Activated B cell treated with CpG ODN at 0.5 μM for 24 hours (primary cell): ENCODE measurements at regions not wholly inside any gene's neighbourhood (a gene's known extent, or its start where the extent isn't known, plus 50 kb on each side); places are given as distances from the start of the nearest gene placed in this dataset.

ENCODE experiments used
- ATAC-seq: fragments of 200-7000 bp; cut with Tn5 transposase; one replicate; pipeline ENCODE4 v1.10.0; 2021; ENCODE audit warnings: low read depth, mild to moderate bottlenecking, moderate library complexity
- CTCF ChIA-PET: fragments of 350-600 bp; sonication (Branson Sonifier 250); formaldehyde crosslinking; loops from one replicate; lab custom pipeline; 2021; ENCODE audit warnings: antibody characterized with exemption; lab: Charles Lee
- POLR2A ChIA-PET: fragments of 350-600 bp; sonication (Branson Sonifier 250); formaldehyde crosslinking; loops from one replicate; lab custom pipeline; 2021; ENCODE audit warnings: antibody characterized with exemption; lab: Charles Lee
- DNase-seq: peaks from one replicate; pipeline ENCODE4 v3.0.0; 2022
- H3K27ac Mint-ChIP-seq: one replicate; pipeline ENCODE4 v1.8.0; 2020; ENCODE audit warnings: mixed read lengths
- H3K27me3 Mint-ChIP-seq: one replicate; pipeline ENCODE4 v1.8.0; 2021; ENCODE audit warnings: mixed read lengths
- H3K36me3 Mint-ChIP-seq: one replicate; pipeline ENCODE4 v1.8.0; 2021; ENCODE audit warnings: low read depth, mixed read lengths
- H3K4me1 Mint-ChIP-seq: one replicate; pipeline ENCODE4 v1.8.0; 2021; ENCODE audit warnings: mixed read lengths
- H3K4me3 Mint-ChIP-seq: one replicate; pipeline ENCODE4 v1.8.0; 2020; ENCODE audit warnings: mild to moderate bottlenecking, mixed read lengths
- H3K9me3 Mint-ChIP-seq: one replicate; pipeline ENCODE4 v1.8.0; 2020; ENCODE audit warnings: mixed read lengths
- intact Hi-C: fragments of 100-400 bp; cut with micrococcal nuclease; formaldehyde crosslinking; loops from one replicate; pipeline ENCODE4 v1.15.1; 2024
- TF ChIP-seq, protein P1 (sequence below): fragments of 200-600 bp; IDR thresholded peaks from one replicate; pipeline ENCODE4 v1.8.0; 2022; ENCODE audit warnings: antibody characterized with exemption, mild to moderate bottlenecking

DNA sequence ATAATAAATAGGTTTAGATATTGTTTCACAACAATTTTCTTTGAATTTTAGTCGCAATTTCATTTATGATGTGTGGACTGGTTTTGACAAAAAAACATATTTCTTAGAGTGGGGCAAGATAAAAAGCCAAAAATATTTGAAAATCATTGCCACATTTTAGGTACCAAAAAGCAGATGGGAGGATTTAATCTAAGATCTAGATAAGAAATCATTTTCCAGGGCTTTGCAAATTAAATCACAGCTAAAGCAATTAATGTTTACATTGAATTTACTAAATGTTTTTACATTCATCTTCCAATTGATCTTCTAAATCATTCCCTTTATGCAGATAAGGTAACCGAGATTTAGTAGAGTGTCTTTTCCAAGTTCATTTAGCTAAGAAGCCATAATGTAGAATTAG is 1386.0 kb upstream of the TENM4 start:
- Mint-ChIP-seq H3K27ac (no peak overlapping the region), H3K36me3 (no peaks in the 10 kb centered on the region), H3K4me1 (no peaks in the 10 kb centered on the region), H3K9me3 (no peaks in the 10 kb centered on the region), H3K27me3 (no peaks in the 10 kb centered on the region), H3K4me3 (no peak overlapping the region)
- ChIA-PET CTCF (no interaction called here), POLR2A (no interaction called here)
- ATAC-seq = no peak
- TF ChIP-seq, protein P1, sequence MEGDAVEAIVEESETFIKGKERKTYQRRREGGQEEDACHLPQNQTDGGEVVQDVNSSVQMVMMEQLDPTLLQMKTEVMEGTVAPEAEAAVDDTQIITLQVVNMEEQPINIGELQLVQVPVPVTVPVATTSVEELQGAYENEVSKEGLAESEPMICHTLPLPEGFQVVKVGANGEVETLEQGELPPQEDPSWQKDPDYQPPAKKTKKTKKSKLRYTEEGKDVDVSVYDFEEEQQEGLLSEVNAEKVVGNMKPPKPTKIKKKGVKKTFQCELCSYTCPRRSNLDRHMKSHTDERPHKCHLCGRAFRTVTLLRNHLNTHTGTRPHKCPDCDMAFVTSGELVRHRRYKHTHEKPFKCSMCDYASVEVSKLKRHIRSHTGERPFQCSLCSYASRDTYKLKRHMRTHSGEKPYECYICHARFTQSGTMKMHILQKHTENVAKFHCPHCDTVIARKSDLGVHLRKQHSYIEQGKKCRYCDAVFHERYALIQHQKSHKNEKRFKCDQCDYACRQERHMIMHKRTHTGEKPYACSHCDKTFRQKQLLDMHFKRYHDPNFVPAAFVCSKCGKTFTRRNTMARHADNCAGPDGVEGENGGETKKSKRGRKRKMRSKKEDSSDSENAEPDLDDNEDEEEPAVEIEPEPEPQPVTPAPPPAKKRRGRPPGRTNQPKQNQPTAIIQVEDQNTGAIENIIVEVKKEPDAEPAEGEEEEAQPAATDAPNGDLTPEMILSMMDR = no peak
- intact Hi-C loops = no loop called here
- no peak for DNase-seq

DNA sequence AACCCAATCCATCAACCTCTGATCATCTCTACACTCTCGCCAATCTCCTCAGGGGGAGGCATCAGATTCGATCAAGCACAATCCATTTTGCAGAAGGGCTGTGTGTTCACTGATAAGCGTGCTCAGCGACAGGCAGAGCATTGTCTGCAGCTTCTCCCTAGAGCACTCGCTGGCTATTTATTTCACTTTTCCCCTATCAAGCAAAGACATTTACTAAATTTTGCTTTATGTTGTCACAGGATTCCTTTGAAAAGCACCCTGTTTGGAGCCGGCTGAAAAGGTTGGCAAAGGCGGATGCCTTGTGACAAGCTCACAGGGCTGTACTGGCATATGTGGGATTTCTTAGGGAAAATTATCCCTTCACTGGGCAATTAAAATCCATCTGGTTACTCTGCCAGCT is 1381.5 kb upstream of the TENM4 start:
- POLR2A ChIA-PET = no interaction called here
- CTCF ChIA-PET = no interaction called here
- Mint-ChIP-seq H3K4me1 (peaks cover 3% of the 10 kb centered on the region), H3K27ac (no peak overlapping the region), H3K9me3 (no peaks in the 10 kb centered on the region), H3K4me3 (no peak overlapping the region), H3K27me3 (no peaks in the 10 kb centered on the region), H3K36me3 (no peaks in the 10 kb centered on the region)
- intact Hi-C loops = no loop called here
- DNase-seq (no peak), ATAC-seq (no peak)
- TF ChIP-seq, protein P1 = no peak

DNA sequence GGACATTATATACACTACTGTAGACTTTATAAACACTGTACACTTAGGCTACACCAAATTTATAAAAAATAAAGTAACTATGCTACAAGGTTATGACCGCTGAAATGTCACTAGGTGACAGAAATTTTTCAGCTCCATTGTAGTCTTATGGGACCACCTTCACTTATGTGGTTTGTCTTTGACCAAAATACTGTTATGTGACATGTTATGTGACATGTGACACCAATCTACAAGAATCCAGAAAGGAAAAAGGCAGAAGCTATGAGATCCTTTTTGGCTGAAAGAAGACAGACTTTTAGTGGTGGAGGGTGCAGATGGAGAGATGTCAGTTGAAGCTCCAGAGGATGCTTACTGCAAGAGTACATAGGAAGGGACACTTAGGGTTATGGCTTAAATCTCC is 1378.4 kb upstream of the TENM4 start:
- ATAC-seq = no peak
- Mint-ChIP-seq H3K36me3 (no peaks in the 10 kb centered on the region), H3K4me1 (peaks cover 22% of the 10 kb centered on the region), H3K4me3 (no peak overlapping the region), H3K27ac (no peak overlapping the region), H3K9me3 (no peaks in the 10 kb centered on the region), H3K27me3 (no peaks in the 10 kb centered on the region)
- intact Hi-C loops = loop anchor here (5.0 kb wide), 1 partner anchor 1377 kb away; the partner anchor contains the start of gene TENM4
- no peak for DNase-seq
- TF ChIP-seq, protein P1 = no peak
- POLR2A ChIA-PET = no interaction called here
- CTCF ChIA-PET = no interaction called here

DNA sequence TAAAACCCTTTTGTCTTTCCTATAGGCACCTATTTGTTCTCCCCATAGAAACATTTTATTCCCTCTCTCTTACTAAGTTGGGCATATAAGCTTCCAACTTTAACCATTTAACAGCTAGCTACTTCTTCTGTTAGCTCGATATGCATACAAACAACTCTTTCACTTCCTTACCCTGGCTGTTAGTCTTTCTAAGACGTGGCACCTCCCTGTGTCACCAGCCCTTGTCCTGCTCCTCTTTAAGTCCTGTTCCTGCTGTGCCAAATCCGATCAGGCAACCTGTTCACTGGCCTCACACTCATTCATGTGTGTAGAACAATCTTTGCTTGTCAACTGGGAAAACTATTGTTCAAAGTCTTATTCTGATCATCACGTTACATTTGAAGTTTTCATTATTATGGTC is 1376.1 kb upstream of the TENM4 start:
- TF ChIP-seq, protein P1 = no peak
- intact Hi-C loops = loop anchor here (5.0 kb wide), 1 partner anchor 1375 kb away; the partner anchor contains the start of gene TENM4
- H3K27ac Mint-ChIP-seq = peak overlapping the region; percentile 80
- CTCF ChIA-PET = no interaction called here
- H3K27me3 Mint-ChIP-seq = no peaks in the 10 kb centered on the region
- POLR2A ChIA-PET = no interaction called here
- ATAC-seq (no peak), DNase-seq (no peak)
- H3K9me3 Mint-ChIP-seq = no peaks in the 10 kb centered on the region
- no peaks in the 10 kb centered on the region for H3K36me3 Mint-ChIP-seq
- peaks cover 22% of the 10 kb centered on the region for H3K4me1 Mint-ChIP-seq
- H3K4me3 Mint-ChIP-seq = peak overlapping the region; percentile 67

DNA sequence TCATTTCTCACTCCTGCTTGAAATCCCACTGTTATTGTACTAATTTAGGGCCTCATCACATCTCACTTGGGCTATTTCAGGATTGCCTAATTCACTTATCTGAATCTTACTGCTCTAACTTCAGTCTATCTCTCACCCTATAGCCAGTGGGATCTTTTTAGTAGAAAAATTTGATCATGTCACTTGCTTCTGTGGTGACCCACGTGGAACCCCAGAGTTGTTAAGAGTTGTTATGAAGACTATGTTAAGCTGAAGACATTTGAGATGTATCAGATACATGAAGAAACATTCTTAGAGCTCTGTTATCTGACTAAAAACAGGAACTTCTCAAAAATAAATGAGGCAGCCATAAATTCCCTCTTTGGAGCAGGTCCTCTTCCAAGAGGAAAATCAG is 1375.6 kb upstream of the TENM4 start:
- H3K4me3 Mint-ChIP-seq = peak overlapping the region; percentile 13
- CTCF ChIA-PET = no interaction called here
- intact Hi-C loops = loop anchor here (5.0 kb wide), 1 partner anchor 1374 kb away; the partner anchor contains the start of gene TENM4

More for the DNA sequence above, 1375.6 kb upstream of the TENM4 start:
- H3K4me1 Mint-ChIP-seq = peaks cover 22% of the 10 kb centered on the region
- TF ChIP-seq, protein P1 = no peak
- H3K9me3 Mint-ChIP-seq = no peaks in the 10 kb centered on the region
- no peaks in the 10 kb centered on the region for H3K27me3 Mint-ChIP-seq
- no peaks in the 10 kb centered on the region for H3K36me3 Mint-ChIP-seq
- ATAC-seq (peak; percentile 21), DNase-seq (no peak)
- POLR2A ChIA-PET = interaction anchor here (0.7 kb wide), 1 partner anchor 997 kb away, joined by 3 read pairs; no protein-coding TSS in a partner anchor
- H3K27ac Mint-ChIP-seq = peak overlapping the region; percentile 83
